ENCODE measurements at regions not wholly inside any gene's neighbourhood (a gene's known extent, or its start where the extent isn't known, plus 50 kb on each side); places are given as distances from the start of the nearest gene placed in this dataset.

- H3K9me3 ChIP-seq (ENCODE audit: insufficient read depth, low read length), result no peaks in the 10 kb centered on the region
- no peak for TF ChIP-seq CTCF (IDR thresholded peaks at IDR 0.05; ENCODE audit: low read depth, low read length)
- TF ChIP-seq EZH2phosphoT487 (IDR thresholded peaks at IDR 0.05; ENCODE audit: low read depth), result no peak
- H3K4me3 ChIP-seq (ENCODE audit: low read length), result no peak overlapping the region
- H3K4me2 ChIP-seq (ENCODE audit: low read length), result no peak overlapping the region
- no peaks in the 10 kb centered on the region for H3K79me2 ChIP-seq (ENCODE audit: low read length)
- no peaks in the 10 kb centered on the region for H3K4me1 ChIP-seq (ENCODE audit: low read length)
- H3K36me3 ChIP-seq (replicated peaks; ENCODE audit: low read depth, low read length), result no peaks in the 10 kb centered on the region
- no peaks in the 10 kb centered on the region for H4K20me1 ChIP-seq (ENCODE audit: insufficient read depth, low read length)
- no peak overlapping the region for H3K9ac ChIP-seq (ENCODE audit: low read length)
- no peak overlapping the region for H3K27ac ChIP-seq (ENCODE audit: low read length)
- H3K27me3 ChIP-seq (ENCODE audit: low read depth, low read length), result peaks cover 25% of the 10 kb centered on the region
- H2AFZ ChIP-seq (ENCODE audit: low read depth, low read length), result no peak overlapping the region
These were observed 161.5 kb upstream of the NECTIN1 start for GRCh38 chr11:119890466-119890865.

GRCh38 chr11:119889728-119890280, 160.8 kb upstream of the NECTIN1 start:
- Histone ChIP-seq H3K9ac (ENCODE audit: low read length) (no peak overlapping the region), H3K4me3 (ENCODE audit: low read length) (no peak overlapping the region)

GRCh38 chr11:119889111-119889510, 160.1 kb upstream of the NECTIN1 start:
- H3K36me3 ChIP-seq (replicated peaks; ENCODE audit: low read depth, low read length), result no peaks in the 10 kb centered on the region
- H3K4me1 ChIP-seq (ENCODE audit: low read length), result no peaks in the 10 kb centered on the region
- H3K4me2 ChIP-seq (ENCODE audit: low read length), result no peak overlapping the region
- H3K9ac ChIP-seq (ENCODE audit: low read length), result no peak overlapping the region
- H3K4me3 ChIP-seq (ENCODE audit: low read length), result no peak overlapping the region
- no peak for TF ChIP-seq EZH2phosphoT487 (IDR thresholded peaks at IDR 0.05; ENCODE audit: low read depth)
- no peak for TF ChIP-seq CTCF (IDR thresholded peaks at IDR 0.05; ENCODE audit: low read depth, low read length)
- no peaks in the 10 kb centered on the region for H3K79me2 ChIP-seq (ENCODE audit: low read length)
- H3K27me3 ChIP-seq (ENCODE audit: low read depth, low read length), result peaks cover 32% of the 10 kb centered on the region
- no peaks in the 10 kb centered on the region for H3K9me3 ChIP-seq (ENCODE audit: insufficient read depth, low read length)
- no peak overlapping the region for H3K27ac ChIP-seq (ENCODE audit: low read length)
- H4K20me1 ChIP-seq (ENCODE audit: insufficient read depth, low read length), result no peaks in the 10 kb centered on the region
- no peak overlapping the region for H2AFZ ChIP-seq (ENCODE audit: low read depth, low read length)

More at GRCh38 chr11:119889728-119890280, 160.8 kb upstream of the NECTIN1 start:
- H3K4me2 ChIP-seq (ENCODE audit: low read length), result no peak overlapping the region
- H3K36me3 ChIP-seq (replicated peaks; ENCODE audit: low read depth, low read length), result no peaks in the 10 kb centered on the region
- H2AFZ ChIP-seq (ENCODE audit: low read depth, low read length), result no peak overlapping the region
- peaks cover 29% of the 10 kb centered on the region for H3K27me3 ChIP-seq (ENCODE audit: low read depth, low read length)
- TF ChIP-seq CTCF (IDR thresholded peaks at IDR 0.05; ENCODE audit: low read depth, low read length), result no peak
- no peak for TF ChIP-seq EZH2phosphoT487 (IDR thresholded peaks at IDR 0.05; ENCODE audit: low read depth)
- no peaks in the 10 kb centered on the region for H3K4me1 ChIP-seq (ENCODE audit: low read length)
- H3K27ac ChIP-seq (ENCODE audit: low read length), result no peak overlapping the region
- H3K79me2 ChIP-seq (ENCODE audit: low read length), result no peaks in the 10 kb centered on the region
- no peaks in the 10 kb centered on the region for H3K9me3 ChIP-seq (ENCODE audit: insufficient read depth, low read length)
- no peaks in the 10 kb centered on the region for H4K20me1 ChIP-seq (ENCODE audit: insufficient read depth, low read length)

- Histone ChIP-seq H3K27ac (ENCODE audit: low read length) (no peak overlapping the region), H3K4me3 (ENCODE audit: low read length) (no peak overlapping the region), H3K9me3 (ENCODE audit: insufficient read depth, low read length) (no peaks in the 10 kb centered on the region), H4K20me1 (ENCODE audit: insufficient read depth, low read length) (no peaks in the 10 kb centered on the region), H3K9ac (ENCODE audit: low read length) (no peak overlapping the region), H2AFZ (ENCODE audit: low read depth, low read length) (no peak overlapping the region), H3K4me2 (ENCODE audit: low read length) (no peak overlapping the region), H3K36me3 (replicated peaks; ENCODE audit: low read depth, low read length) (no peaks in the 10 kb centered on the region), H3K27me3 (ENCODE audit: low read depth, low read length) (peaks cover 36% of the 10 kb centered on the region), H3K79me2 (ENCODE audit: low read length) (no peaks in the 10 kb centered on the region), H3K4me1 (ENCODE audit: low read length) (no peaks in the 10 kb centered on the region)
- TF ChIP-seq EZH2phosphoT487 (IDR thresholded peaks at IDR 0.05; ENCODE audit: low read depth) (no peak), CTCF (IDR thresholded peaks at IDR 0.05; ENCODE audit: low read depth, low read length) (no peak)
These were observed 159.1 kb upstream of the NECTIN1 start for GRCh38 chr11:119888119-119888518.
